HEK293 (cell line): ENCODE measurements at regions not wholly inside any gene's neighbourhood (a gene's known extent, or its start where the extent isn't known, plus 50 kb on each side); places are given as distances from the start of the nearest gene placed in this dataset.

ENCODE experiments used
- KLF16 ChIP-seq: fragments of 450-650 bp; formaldehyde crosslinking; IDR thresholded peaks from 2 replicates; pipeline ENCODE4 v1.5.1; 2017; ENCODE audit warnings: missing biosample characterization, missing genetic modification characterization
- KLF17 ChIP-seq: fragments of 450-650 bp; formaldehyde crosslinking; IDR thresholded peaks from 2 replicates; pipeline ENCODE4 v1.5.1; 2016; ENCODE audit warnings: missing biosample characterization, missing genetic modification characterization
- KLF8 ChIP-seq: fragments of 450-650 bp; formaldehyde crosslinking; IDR thresholded peaks from 2 replicates; pipeline ENCODE4 v1.5.1; 2016; ENCODE audit warnings: missing biosample characterization, missing genetic modification characterization
- KLF9 ChIP-seq: fragments of 450-650 bp; formaldehyde crosslinking; IDR thresholded peaks from 2 replicates; pipeline ENCODE4 v1.5.1; 2016; ENCODE audit warnings: missing biosample characterization, missing genetic modification characterization, low read depth
- OVOL3 ChIP-seq: fragments of 450-650 bp; formaldehyde crosslinking; IDR thresholded peaks from 2 replicates; pipeline ENCODE4 v1.5.1; 2016; ENCODE audit warnings: missing biosample characterization, missing genetic modification characterization
- PRDM1 ChIP-seq: fragments of 450-650 bp; formaldehyde crosslinking; IDR thresholded peaks from 2 replicates; pipeline ENCODE4; 2016; ENCODE audit warnings: missing biosample characterization, missing genetic modification characterization
- PRDM6 ChIP-seq: fragments of 450-650 bp; formaldehyde crosslinking; IDR thresholded peaks from 2 replicates; pipeline ENCODE4 v1.5.1; 2017; ENCODE audit warnings: missing biosample characterization, missing genetic modification characterization
- SP7 ChIP-seq: fragments of 450-650 bp; formaldehyde crosslinking; IDR thresholded peaks from 2 replicates; pipeline ENCODE4 v1.5.1; 2016; ENCODE audit warnings: missing biosample characterization, missing genetic modification characterization
- ZBTB17 ChIP-seq: fragments of 450-650 bp; formaldehyde crosslinking; IDR thresholded peaks from 2 replicates; pipeline ENCODE4 v1.5.1; 2016; ENCODE audit warnings: missing biosample characterization, missing genetic modification characterization
- ZBTB26 ChIP-seq: fragments of 450-650 bp; formaldehyde crosslinking; optimal IDR thresholded peaks from 2 replicates; pipeline ENCODE3; 2016; ENCODE audit warnings: missing biosample characterization, mild to moderate bottlenecking, missing genetic modification characterization
- ZBTB44 ChIP-seq: fragments of 450-650 bp; IDR thresholded peaks from 2 replicates; pipeline ENCODE4 v1.5.1; 2018; ENCODE audit warnings: missing biosample characterization, mild to moderate bottlenecking, missing genetic modification characterization
- ZNF132 ChIP-seq: fragments of 450-650 bp; formaldehyde crosslinking; IDR thresholded peaks from 2 replicates; pipeline ENCODE4 v1.5.1; 2017; ENCODE audit warnings: missing biosample characterization, missing genetic modification characterization, borderline replicate concordance
- ZNF221 ChIP-seq: fragments of 450-650 bp; formaldehyde crosslinking; IDR thresholded peaks from 2 replicates; pipeline ENCODE4 v1.5.1; 2017; ENCODE audit warnings: missing biosample characterization, missing genetic modification characterization, borderline replicate concordance
- ZNF223 ChIP-seq: fragments of 450-650 bp; formaldehyde crosslinking; IDR thresholded peaks from 2 replicates; pipeline ENCODE4 v1.5.1; 2016; ENCODE audit warnings: missing biosample characterization, missing genetic modification characterization
- ZNF239 ChIP-seq: fragments of 450-650 bp; formaldehyde crosslinking; IDR thresholded peaks from 2 replicates; pipeline ENCODE4 v1.5.1; 2016; ENCODE audit warnings: missing biosample characterization, missing genetic modification characterization
- ZNF24 ChIP-seq: fragments of 450-650 bp; formaldehyde crosslinking; IDR thresholded peaks from 2 replicates; pipeline ENCODE4 v1.5.1; 2016; ENCODE audit warnings: missing biosample characterization, missing genetic modification characterization
- ZNF266 ChIP-seq: fragments of 450-650 bp; formaldehyde crosslinking; IDR thresholded peaks from 2 replicates; pipeline ENCODE4 v1.5.1; 2016; ENCODE audit warnings: missing biosample characterization, missing genetic modification characterization, low read depth
- ZNF341 ChIP-seq: fragments of 450-650 bp; formaldehyde crosslinking; IDR thresholded peaks from 2 replicates; pipeline ENCODE4; 2016; ENCODE audit warnings: low read depth, missing biosample characterization, missing genetic modification characterization
- ZNF362 ChIP-seq: fragments of 450-650 bp; formaldehyde crosslinking; IDR thresholded peaks from 2 replicates; pipeline ENCODE4 v1.5.1; 2016; ENCODE audit warnings: missing biosample characterization, missing genetic modification characterization
- ZNF394 ChIP-seq: fragments of 450-650 bp; formaldehyde crosslinking; IDR thresholded peaks from 2 replicates; pipeline ENCODE4 v1.5.1; 2016; ENCODE audit warnings: missing biosample characterization, missing genetic modification characterization, mild to moderate bottlenecking, moderate library complexity, borderline replicate concordance
- ZNF426 ChIP-seq: fragments of 450-650 bp; formaldehyde crosslinking; IDR thresholded peaks from 2 replicates; pipeline ENCODE4 v1.5.1; 2017; ENCODE audit warnings: missing biosample characterization, missing genetic modification characterization, mild to moderate bottlenecking, inconsistent platforms, moderate library complexity
- ZNF501 ChIP-seq: fragments of 450-650 bp; formaldehyde crosslinking; IDR thresholded peaks from 2 replicates; pipeline ENCODE4 v1.5.1; 2016; ENCODE audit warnings: missing biosample characterization, missing genetic modification characterization
- ZNF518A ChIP-seq: fragments of 450-650 bp; formaldehyde crosslinking; conservative IDR thresholded peaks from 2 replicates; pipeline ENCODE4 v1.5.1; 2016; ENCODE audit warnings: low read depth, missing biosample characterization, missing genetic modification characterization
- ZNF549 ChIP-seq: fragments of 450-650 bp; IDR thresholded peaks from 2 replicates; pipeline ENCODE4 v1.5.1; 2018; ENCODE audit warnings: missing biosample characterization, missing genetic modification characterization, mild to moderate bottlenecking, inconsistent platforms, moderate library complexity
- ZNF629 ChIP-seq: fragments of 450-650 bp; formaldehyde crosslinking; IDR thresholded peaks from 2 replicates; pipeline ENCODE4 v1.5.1; 2017; ENCODE audit warnings: missing biosample characterization, missing genetic modification characterization
- ZNF664 ChIP-seq: fragments of 450-650 bp; formaldehyde crosslinking; IDR thresholded peaks from 2 replicates; pipeline ENCODE4 v1.5.1; 2016; ENCODE audit warnings: missing biosample characterization, missing genetic modification characterization
- ZNF843 ChIP-seq: fragments of 450-650 bp; formaldehyde crosslinking; IDR thresholded peaks from 2 replicates; pipeline ENCODE4 v1.5.1; 2016; ENCODE audit warnings: missing biosample characterization, missing genetic modification characterization
- ZSCAN5A ChIP-seq: fragments of 450-650 bp; formaldehyde crosslinking; IDR thresholded peaks from 2 replicates; pipeline ENCODE4 v1.5.1; 2016; ENCODE audit warnings: missing biosample characterization, missing genetic modification characterization

- no peak for TF ChIP-seq ZNF239 (tag by site-specific recombination)
- no peak for TF ChIP-seq KLF16 (tag by site-specific recombination)
- TF ChIP-seq ZNF501 = no peak
- TF ChIP-seq ZSCAN5A = no peak
- TF ChIP-seq KLF17 = no peak
- TF ChIP-seq ZNF362 = 0 out of 2 replicates have a peak, but pooled peaks have one; percentile 49
- 0 out of 2 replicates have a peak, but pooled peaks have one; percentile 53 for TF ChIP-seq OVOL3
- no peak for TF ChIP-seq ZNF221 (tag by site-specific recombination)
- TF ChIP-seq KLF9 = no peak
- TF ChIP-seq ZNF266 (tag by site-specific recombination) = no peak
- TF ChIP-seq ZNF518A (tag by site-specific recombination) = no peak
- TF ChIP-seq SP7 = peak; percentile 93
- no peak for TF ChIP-seq PRDM1 (tag by site-specific recombination)
- no peak for TF ChIP-seq ZNF394 (tag by site-specific recombination)
- no peak for TF ChIP-seq ZNF24 (tag by site-specific recombination)
- no peak for TF ChIP-seq ZNF549 (tag by site-specific recombination)
- no peak for TF ChIP-seq ZNF223 (tag by site-specific recombination)
- TF ChIP-seq ZNF132 (tag by site-specific recombination) = no peak
- peak; percentile 45; the same call in 1 of the 2 replicates for TF ChIP-seq PRDM6 (tag by site-specific recombination)
- TF ChIP-seq ZBTB44 = peak; percentile 41; the same call in 1 of the 2 replicates
- TF ChIP-seq ZBTB17 (tag by site-specific recombination) = no peak
- TF ChIP-seq ZNF664 (tag by site-specific recombination) = no peak
- TF ChIP-seq ZNF426 (tag by site-specific recombination) = no peak
- TF ChIP-seq ZNF629 (tag by site-specific recombination) = no peak
- no peak for TF ChIP-seq KLF8 (tag by site-specific recombination)
- peak; percentile 70; the same call in 1 of the 2 replicates for TF ChIP-seq ZNF843 (tag by site-specific recombination)
- no peak for TF ChIP-seq ZBTB26
- no peak for TF ChIP-seq ZNF341 (tag by site-specific recombination)
Observed at GRCh38 chr7:96547371-96547811, 162.3 kb downstream of the SEM1 start (continued).
